HG03457 (cell line): ENCODE measurements at regions not wholly inside any gene's neighbourhood (a gene's known extent, or its start where the extent isn't known, plus 50 kb on each side); places are given as distances from the start of the nearest gene placed in this dataset.

Experiments
- ATAC-seq: cut with Tn5 transposase; IDR thresholded peaks from one replicate; pipeline ENCODE4 v1.9.1; 2021; ENCODE audit warnings: moderate number of reproducible peaks; ENCODE audit not compliant: unreplicated experiment

- no peak for ATAC-seq
Measured at GRCh38 chr6:94394822-94395221, 975.5 kb upstream of the EPHA7 start.

DNA sequence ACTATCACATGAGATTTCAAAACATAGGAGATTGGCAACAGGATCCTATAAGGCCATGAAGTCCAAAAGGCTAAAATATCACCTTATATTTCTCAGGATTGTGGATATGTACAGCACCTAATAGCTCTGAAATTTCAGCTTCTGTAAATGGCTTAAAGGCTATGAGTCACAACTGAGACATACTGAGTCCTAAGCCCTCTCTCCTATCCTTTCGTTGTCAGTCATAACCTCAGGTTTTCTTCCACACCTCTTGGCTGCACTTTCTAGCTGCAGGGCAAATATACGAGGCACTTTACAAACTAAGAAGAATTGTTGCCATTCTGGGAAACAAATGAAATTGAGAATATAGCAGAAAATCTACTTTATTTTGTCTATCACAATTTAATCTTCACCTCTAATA, 969.9 kb upstream of the EPHA7 start:
- ATAC-seq = no peak

DNA sequence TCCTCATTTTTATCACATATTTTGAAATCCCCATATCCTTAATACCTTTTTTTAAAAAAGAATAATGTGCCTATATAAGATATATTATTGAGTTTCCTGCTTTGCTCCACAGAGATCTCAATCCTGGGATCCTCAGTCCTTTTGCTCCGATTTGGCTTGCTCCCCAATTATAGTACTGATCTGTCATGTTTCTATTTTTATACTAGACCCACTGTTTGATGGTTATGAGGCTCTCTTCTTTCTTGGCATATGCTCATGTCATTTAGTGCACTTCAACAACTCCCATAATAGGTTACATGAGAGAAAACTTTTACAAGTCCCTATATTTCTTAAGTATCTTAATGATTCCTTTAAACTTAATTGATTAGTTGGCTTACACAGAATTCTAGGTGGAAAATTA, 958.5 kb upstream of the EPHA7 start:
- no peak for ATAC-seq

GRCh38 chr6:94376876-94377275, 957.5 kb upstream of the EPHA7 start:
- ATAC-seq = no peak

DNA sequence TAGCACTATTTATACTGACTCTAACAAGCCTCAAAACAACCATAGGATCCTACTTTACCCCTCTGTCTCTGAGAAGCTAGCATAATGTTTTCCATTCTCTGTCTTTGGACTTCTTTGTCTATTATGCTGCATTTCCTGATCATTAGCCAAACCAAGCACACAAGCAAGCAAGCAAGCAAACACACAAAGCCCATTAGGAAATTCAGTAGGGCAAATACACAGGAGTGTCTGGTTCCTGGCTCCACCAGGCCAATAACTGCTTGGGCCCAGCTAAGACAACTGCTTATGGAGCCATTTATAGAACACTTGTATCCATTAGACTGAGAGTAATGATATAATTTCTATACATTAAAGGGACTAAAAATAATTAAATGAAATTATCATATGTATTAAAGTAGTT, 952.9 kb upstream of the EPHA7 start:
- no peak for ATAC-seq

GRCh38 chr6:94367316-94367715, 948.0 kb upstream of the EPHA7 start:
- no peak for ATAC-seq

GRCh38 chr6:94362061-94362864, 942.9 kb upstream of the EPHA7 start:
- ATAC-seq = no peak

DNA sequence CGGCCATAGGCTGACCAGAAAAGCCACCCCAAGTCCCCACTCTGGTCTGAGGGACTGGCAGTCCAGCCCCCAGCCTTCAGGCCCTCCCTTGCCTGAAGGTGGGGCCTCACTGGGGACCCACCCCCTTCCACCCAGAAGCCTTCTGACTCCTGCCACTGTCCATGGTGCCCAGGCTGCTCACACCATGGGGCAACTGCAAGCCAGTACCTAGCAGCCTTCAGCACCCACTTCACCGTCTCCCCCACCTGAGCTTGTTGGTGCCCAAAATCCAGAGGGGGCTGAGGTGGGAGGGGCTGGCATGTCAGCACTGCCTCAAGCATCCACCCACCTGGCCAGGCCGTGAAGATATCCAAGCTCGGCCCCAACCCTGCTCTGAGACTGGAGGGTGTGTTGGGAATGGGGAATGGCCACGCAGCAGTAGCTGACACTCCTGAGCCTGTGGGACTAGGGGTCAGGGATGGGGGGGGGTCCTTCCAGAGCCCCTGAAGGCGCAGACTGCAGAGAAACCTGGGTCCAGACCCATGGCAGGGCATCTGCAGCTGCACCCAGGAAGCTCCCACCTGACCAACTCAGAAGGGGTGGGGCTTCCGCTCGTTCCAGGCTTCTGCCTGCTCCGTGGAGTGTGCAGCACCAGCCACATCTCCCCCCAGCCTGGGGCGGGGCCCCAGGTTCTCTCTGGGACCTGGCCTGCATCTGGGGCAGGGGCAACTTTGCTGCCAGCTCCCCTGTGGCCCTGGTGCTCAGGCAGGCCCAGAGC, 942.1 kb upstream of the EPHA7 start:
- no peak for ATAC-seq

DNA sequence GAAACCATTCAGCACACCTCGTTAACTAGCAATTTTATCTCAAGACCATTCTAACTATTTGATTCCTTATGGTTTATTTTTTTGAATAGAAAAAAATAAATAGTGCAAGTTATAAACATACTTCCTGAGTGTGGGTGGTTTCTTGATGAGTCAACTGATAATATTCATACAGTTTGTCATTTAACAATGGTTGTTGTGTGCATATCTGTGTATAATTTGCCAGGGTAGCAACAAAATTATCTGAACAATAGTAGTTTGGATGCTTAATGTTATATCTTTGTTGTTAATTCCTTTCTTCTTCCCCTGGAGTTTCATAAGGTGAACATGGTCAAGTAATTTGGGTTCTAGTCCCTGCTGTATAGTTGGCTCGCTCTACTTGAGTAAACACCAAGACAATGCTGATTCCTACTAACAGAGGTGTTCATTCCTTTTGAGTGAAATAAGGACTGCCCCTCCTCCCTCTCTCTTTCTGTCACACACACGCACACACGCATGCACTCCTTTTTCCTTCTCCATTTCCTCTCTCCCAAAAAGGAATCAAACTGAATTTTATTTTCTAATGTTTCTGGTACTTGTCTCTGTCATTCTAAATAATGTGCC, 938.1 kb upstream of the EPHA7 start:
- ATAC-seq = no peak

GRCh38 chr6:94350833-94351232, 931.5 kb upstream of the EPHA7 start:
- ATAC-seq = no peak

GRCh38 chr6:94349227-94349626, 929.9 kb upstream of the EPHA7 start:
- no peak for ATAC-seq

- no peak for ATAC-seq
Measured at GRCh38 chr6:94344866-94345265, 925.5 kb upstream of the EPHA7 start.

GRCh38 chr6:94341173-94341572, 921.8 kb upstream of the EPHA7 start:
- ATAC-seq = no peak

- no peak for ATAC-seq
Measured at GRCh38 chr6:94323853-94324252, 904.5 kb upstream of the EPHA7 start.

DNA sequence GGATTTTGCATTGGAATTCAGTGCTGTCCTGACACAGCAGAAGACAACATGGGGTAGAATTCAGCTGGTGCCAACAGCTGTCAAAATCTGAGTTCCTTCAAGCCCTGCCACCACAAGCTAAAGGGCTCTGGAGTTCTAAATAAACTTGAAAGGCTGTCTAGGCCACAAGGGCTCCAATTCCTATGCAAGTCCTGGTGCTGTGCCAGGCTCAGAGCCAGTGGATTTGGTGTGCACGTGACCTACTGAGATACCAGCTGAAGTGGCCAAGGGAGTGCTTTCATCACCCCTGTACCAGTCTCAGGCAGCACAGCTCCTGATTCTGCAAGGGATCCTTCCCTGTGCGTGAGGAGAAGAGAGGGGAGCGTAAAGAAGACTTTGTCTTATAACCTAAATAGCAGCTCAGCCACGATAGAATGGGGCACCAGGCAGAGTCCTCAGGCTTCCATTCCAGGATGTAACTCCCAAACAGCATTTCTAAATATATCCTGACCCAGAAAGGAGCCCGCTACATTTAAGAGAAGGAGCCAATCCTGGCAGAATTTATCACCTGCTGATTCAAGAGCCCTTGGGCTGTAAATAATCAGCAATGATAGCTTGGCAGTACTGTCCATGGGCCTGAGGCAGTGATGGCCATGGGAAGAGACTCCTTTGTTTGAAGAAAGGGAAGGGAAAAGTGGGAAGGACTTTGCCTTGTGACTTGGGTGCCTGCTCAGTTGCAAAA, 881.2 kb upstream of the EPHA7 start:
- ATAC-seq = no peak

DNA sequence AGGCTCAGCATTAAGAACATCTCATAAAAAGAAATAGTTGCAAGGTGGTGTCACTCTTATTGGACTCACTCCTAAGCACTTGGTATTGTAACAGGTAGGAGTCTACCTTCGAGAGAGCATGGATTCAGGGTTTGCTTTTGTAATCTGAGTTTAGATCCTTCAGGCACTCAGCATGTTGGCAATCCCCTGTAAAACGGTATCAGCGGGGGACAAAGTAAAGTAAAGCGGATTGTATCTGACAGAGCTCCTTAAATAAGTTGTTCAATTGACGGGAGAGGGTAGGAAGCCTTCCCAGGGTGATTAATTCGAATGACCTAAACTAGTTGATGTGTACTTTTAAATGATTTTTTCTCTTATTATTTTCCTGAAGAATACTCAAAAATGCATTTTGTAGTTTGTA, 869.8 kb upstream of the EPHA7 start:
- ATAC-seq = no peak

DNA sequence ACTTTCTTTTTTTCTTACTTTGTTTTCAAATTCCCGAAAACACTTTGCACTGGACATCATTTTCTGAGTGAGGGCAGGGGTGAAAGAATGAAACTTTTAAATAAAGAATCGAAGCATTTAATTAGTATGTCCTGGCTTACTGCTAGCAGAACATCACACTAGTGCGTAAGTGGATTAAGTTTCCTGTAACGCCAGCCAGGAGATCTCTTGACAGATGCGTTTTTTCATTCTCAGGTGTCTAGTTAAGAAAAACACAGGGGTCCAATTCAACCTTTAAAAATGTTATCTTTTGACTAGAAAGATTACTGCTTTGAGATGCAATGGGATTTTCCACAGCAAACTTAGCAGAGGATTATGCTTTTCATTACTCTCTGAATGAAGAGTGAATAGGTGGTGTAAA, 858.8 kb upstream of the EPHA7 start:
- no peak for ATAC-seq

- ATAC-seq = no peak
Measured at GRCh38 chr6:94272327-94272726, 853.0 kb upstream of the EPHA7 start.

- ATAC-seq = no peak
Measured at GRCh38 chr6:94270091-94270948, 851.0 kb upstream of the EPHA7 start.

- no peak for ATAC-seq
Measured at GRCh38 chr6:94269256-94269655, 849.9 kb upstream of the EPHA7 start.
